ENCODE measurements at regions not wholly inside any gene's neighbourhood (a gene's known extent, or its start where the extent isn't known, plus 50 kb on each side); places are given as distances from the start of the nearest gene placed in this dataset.

DNA sequence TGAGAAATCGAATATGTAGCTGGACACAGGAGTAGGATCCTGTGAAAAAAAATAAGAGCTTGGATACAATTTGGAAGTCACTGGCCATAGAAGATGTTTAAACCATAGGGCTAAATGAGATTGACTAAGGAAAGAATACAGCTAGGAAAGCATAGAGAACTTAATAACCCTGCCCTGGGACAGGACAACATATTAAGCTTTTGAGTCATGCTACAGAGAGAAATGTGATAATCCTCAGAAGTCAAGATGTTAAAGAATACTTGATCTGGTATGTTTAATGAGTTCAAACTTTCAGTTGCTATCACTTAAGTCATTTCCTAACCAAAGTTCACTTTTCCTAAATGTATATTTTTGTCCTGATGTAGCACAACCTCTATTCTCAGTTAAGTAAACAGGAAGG, 154.6 kb upstream of the TSHZ2 start:
- no peak for DNase-seq

DNA sequence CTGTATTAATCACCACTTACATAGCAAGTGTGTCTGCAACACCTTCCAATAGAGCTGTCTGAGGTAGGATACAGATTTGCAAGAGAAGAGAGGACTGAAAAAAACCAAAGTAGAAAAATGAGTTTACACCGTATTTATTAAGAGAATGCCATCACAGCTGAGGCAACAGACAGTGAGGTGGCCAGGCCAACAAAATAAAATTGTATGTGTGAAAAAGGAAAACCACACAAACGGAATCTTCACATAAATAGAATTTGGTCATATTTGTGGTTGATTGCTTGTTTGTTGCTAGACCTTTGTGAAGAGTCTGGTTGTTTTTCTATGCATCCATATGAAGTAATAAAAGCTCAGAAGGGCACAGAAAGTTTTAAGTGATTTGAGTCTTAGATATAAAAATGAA, 157.8 kb upstream of the TSHZ2 start:
- DNase-seq: no peak

DNA sequence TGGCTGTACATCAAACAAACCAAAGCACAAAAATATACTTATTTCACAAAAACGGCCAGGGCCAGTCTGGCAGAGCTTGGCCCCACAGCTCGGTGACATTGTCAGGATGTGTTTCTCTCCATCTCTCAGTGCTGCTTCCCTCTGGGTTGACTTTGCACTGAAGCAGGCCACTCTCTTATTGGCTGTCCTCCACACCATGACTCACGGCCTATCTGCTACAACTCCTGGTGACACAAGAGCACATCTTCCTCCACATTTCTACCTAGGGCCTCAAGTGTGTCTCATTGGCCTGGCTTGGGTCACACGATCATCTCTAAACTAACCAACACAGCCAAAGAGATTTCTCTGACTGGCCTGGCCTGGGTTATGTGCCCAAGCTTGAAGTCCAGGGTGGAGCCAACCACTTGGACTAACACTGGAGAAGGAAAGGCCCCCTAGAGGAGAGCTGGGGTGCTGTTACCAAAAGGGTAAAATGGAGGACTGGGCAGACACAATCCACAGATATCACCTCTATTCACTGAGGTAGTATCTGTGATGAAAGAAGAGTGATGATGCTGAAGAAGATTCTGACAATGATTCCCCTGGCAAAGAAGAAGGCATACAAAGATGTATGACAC, 159.8 kb upstream of the TSHZ2 start:
- peak; percentile 6 for DNase-seq

DNA sequence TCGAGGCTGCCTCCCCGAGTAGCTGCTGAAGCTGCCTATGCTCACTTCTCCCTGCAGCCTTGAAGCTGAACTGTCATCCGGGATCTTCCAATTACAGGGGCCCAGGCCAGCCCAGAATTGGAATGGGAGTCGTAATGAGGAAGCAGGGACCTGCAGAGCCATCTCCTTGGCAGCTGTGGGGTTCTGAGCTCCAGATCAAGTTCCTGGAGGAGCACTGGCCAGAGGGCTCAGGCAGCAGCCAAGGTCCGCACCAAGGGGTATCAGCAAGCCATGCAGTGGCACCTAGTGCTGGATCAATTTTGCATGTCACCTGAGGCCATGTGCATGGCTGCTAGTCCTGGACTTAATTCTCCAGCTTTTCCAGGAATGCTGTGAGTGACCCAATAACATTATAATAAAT, 163.2 kb upstream of the TSHZ2 start:
- DNase-seq: no peak

DNA sequence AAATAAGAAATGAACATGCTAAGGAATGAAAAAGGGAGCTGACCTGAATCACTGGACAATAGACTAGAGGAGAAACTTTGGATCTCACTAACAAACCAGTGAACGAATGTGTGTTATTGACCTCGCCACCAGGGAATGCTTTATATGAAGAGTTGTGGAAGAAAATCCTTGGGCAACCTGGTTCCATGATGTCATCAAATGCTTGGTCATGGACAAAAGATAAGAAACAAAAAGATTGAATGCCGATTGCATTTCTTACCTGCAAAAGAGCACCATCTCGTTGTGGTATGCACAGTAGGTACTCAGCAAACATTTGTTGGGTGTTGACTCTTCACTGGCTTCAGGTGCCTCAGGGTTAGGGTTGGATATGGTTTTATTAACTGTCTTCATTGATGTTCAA, 165.2 kb upstream of the TSHZ2 start:
- DNase-seq: no peak

DNA sequence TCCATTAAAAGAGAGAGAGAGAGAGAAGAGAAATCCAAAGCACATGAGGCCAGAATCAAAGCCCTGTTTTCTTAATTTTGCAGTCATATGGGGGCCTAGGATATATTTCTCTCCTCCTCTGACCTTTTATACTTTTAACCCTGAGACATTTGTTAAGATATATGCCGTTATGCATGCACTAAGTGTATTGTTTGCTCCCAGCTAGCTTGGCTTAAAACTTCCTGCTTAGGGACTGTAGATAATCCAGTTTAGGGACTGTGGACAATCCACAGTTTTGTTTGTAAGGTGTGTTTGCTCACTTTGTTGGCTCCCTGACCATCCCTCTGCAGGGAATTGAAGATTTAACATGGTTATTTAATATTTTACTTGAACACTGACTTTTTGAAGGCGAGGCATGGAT, 166.3 kb upstream of the TSHZ2 start:
- no peak for DNase-seq

DNA sequence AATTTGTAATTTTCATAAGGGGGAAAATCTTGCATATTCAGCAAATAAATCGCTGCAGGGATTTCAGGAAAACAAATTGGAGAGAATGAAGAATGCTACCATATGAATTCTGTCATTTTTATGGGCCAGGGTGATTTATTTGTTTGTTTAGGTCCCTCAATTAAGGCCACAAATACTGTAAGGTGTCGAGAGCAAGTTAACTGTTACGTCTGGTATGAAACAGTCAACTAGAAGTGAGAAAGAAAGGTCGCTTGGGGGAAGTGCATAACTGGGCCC, 166.9 kb upstream of the TSHZ2 start:
- no peak for DNase-seq

DNA sequence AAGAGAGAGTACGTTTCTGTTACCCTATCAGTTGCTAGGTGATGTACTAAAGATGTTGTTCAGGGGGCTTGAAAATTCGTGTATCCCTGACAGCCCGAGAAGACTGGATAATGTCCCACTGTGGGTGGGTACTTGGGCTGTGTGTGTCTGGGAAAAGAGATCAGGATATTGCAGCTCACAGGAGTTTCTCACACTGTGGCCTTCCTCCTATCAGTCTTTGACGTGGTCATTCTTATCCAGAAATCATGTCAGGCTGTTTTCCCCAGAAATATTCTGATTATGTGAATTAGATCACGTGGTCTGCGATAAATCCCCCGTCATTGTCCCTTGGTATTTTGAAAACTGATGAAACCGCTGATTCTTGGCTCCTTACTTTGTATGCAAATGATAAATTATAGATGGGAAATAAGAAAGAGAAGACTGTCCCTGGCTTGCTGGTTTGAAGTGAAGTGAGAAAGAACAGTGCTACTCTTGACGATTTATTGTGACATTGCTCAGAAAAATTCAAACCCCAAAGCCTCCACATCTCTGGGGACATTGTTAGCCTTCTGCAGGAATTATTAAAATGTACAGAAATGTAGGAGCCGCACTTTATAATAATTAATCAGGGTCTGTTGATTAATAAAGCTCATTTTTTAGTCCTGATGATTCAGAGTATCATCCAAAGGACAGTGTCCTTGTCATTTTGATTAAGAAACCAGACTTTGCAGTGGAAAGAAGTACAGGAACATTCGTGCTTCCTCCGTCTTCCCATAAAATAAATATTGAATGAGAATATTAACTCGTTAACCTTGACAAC, 167.5 kb upstream of the TSHZ2 start:
- DNase-seq: no peak

DNA sequence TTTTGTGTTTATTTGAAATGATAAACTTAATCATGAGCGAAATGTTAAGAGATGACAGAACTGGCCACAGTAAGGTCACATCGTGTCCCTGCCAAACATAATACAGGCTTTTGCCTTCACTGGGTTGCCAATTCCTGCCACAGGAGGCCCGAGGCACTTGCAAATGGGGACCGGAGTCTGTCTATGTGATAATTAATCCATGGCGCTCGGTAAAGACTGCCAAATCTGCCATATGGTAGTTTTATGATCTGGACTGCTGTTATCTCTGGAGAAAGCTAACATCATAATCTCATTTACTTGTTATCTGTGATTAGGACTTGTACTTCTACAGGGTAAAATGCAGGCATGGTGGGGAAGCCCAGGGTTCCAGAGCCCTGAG, 170.5 kb upstream of the TSHZ2 start:
- DNase-seq: no peak

DNA sequence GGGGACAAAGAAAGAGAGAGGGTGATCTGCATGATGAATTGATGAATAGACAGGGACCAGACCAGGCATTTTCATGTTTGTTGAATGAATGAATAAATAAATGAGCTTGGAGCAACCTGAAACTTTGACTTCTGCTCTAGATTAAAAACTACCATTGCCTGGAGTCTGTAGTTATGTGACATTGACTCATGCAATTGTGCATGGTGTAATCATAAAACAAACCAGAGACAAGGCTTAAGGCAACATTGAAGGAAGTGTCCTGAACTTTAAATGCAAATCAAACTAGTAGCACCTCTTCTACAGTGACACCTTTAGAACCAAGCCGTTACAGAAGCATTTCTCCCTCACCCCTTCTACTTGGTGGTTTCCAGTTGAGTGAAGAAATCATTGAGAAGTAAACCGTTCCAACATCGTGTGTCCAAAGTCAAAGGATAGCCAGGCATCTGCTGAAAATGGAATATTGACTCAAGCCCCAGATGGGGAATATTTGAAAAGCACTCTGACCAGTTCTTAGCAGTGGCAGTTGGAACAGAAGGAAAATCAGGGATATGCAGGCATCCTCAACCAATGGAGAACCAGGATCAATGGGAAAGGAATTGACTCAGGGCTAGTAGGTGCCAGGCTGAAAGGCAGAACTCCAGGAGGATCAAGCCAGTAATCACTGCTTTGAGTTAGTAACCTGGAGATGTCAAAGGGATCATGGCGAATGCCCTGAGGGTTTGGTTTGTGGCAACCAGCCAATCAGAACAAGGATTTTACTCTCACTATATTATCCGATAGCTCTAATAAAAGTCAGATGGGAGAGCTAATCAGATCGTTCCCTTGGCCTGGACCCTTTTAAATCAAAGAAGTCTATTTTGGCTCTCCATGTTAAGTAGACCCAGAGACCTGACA, 171.2 kb upstream of the TSHZ2 start:
- no peak for DNase-seq

DNA sequence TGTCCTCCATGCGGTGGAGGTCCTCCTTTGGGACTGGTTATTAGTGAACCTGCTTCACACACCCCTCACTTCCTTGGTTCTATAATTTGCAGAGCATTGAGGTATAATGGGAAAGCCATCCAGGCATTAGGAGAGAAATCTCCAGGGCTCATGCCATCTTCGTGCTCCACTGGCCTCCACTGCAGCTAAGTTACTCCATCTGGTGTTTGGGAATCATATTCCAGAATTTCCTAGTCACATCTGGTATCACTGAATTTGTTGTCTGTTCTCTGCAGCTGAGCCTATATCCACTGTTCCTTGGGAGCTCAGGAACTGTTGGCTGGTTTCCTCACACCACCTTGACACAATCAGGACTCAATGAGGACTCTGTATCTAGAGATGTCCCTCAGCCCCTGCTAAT, 173.0 kb upstream of the TSHZ2 start:
- DNase-seq: no peak

DNA sequence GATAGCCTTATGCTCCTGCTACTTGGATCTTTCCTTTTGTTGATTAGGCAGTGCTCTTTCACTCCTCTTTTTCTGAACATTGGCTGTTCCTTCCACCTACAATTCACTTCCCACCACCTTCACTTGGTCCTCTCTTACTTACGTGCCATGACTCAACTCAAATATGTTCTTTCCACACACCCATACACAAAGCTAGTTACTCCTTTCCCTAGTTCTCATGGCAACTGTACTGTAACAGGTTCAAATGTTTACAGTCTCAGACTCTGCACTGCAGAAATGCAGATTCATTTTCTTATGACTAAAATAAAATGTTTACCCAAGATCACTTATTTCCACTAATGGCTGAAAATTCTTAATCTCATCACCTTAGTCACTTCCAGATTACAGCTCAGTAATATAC, 174.0 kb upstream of the TSHZ2 start:
- no peak for DNase-seq

DNA sequence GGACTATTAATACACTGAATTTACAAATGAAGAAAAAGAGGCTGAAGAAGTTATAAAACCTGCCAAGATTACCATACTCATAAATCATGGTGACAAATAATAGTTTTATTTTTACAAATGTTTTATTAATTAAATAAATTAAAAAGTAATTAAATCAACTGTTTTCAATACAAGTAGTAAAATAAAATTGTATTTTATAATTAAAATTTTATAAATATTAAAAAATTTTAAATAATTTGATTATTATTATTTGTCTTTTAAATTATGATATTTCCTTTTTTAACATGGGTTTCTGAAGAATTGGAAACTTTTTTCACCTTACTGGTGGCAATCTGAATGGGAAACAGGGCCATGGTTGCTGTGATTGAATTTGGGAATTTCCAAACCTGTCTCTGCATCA, 177.3 kb upstream of the TSHZ2 start:
- no peak for DNase-seq

DNA sequence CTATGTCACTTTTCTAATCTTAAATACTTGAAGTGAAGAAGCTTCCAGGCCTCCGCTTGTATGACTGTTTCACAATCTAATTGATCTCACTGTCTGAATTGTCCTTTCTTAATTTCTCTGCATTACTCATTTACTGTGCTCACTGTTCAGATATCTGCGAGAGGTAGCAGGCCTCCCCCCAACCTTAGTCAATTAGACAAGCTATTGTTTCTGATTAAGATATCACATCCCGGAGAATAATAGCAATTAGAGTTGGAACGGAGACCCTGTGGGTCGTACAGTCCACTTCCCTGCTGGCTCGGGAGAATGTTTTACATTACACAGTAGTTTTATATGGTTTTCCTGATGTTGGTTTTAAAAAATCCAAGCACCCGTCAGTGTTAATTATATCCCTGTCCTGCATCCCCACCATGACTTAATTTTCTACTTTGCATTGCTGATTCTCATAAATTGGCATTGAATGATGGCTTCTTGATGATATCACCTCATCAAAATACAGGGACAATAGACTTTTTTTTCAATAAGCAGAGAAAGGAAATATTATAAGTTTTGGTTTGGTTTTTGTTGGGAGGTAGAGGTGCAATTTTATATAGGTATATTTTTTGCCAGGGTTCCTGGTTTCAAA, 178.7 kb upstream of the TSHZ2 start:
- no peak for DNase-seq

DNA sequence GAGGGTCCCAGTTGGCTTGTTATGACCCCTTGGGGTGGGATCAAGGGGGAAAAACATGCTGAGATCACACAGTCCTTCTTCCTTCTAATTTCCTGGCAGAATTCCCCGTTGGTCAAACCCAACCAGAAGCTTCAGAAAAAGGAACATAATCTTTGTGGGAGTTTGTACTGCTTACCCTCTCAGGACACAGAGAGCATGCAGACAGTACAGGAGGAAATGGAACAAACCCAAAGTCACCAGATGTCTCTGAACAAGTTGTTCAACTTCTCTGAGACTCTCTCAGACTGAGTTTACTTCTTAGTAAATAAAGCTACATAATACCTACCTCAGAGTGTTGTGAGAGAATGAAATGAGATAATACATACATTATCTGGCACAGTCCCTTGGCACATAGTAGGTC, 181.1 kb upstream of the TSHZ2 start:
- no peak for DNase-seq

DNA sequence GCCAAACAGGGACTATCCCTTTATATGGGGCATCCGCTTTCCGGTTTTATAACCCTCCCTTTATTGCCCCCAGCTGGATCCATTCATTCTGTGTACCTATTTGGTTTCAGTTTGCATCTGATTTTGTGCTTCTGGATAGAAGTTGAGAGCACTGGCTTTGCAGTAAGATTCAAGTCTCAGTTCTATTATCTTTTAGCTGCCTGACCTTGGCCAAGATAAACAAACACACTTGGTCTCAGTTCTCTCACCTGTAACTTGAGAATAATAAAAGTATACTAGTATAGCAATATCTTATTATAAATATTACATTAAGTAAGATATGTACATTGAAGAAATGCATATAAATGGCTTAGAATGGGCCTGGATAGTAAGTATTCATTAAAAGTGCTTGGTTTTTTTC, 182.4 kb upstream of the TSHZ2 start:
- no peak for DNase-seq

DNA sequence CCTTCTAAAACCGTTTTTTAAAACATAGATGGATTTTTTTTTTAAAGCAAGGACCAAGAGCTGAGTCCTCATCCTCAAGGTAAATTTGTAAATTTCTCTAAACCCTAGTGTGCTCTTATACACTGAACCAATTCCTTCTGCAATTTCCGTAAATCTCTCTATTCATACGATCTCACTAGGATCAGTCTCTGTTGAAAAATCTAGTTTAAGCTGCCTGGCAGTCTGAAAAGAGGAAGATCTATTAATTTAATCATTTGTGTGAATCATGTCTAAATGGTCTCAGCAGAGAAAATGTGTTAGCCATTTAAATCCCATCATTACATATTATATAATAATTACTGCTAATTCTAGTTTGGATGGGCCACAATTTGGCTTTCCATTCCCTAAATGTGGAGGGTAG, 184.2 kb upstream of the TSHZ2 start:
- no peak for DNase-seq

DNA sequence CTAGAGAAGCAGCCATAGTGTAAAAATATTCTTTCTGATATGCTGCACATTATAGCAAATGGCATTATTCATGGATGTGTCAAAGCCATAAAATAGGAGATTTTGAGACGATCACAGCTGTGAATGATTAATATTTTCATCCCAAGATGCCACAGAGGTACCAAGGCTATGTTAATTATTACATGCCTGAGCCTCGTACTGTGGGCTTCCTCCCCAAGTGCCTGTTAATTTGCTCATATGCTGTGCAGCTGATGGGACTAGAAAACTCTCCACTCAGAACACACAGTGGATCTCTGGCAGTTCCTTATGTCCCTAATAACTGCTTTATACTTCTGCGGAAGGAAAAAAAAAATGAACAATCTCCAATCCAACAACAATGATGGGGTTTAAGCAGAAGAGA, 184.9 kb upstream of the TSHZ2 start:
- no peak for DNase-seq

DNA sequence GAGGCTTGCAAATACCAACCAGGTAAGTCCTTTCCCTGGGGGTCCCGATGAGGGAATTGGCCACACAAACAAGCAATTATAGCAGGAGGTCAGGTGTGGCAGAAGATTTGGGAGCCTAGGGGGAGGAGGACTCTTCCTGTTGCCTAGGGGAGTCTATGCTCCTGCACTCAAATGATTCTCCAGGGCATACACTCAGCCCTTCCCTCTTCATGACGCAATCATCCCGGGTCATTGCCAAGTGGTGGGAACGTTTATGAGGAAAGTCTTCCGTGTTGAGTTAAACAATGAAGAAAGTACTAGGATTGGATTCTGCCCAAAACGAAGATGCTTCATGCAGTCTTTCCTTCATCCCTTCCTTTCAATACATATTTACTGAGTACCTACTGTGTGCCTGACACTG, 186.5 kb upstream of the TSHZ2 start:
- DNase-seq: no peak

DNA sequence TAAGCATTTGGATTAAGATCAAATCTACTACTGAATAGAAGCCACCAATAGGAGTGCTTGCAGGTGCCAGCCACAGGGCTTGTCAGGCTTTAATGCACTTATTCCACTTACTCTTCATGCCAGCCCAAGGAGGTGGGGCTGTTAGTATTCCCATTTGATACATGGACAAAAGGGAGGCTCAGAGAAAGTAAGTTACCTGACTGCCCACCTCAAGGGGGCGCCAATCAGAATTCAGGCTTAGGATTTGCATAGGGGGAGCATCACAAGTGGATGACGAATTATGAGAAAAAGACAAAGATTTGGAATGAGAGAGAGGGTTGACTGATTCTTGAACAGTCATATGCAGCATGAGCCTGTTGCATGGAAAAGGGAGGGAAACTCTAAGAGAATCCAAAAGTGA, 188.4 kb upstream of the TSHZ2 start:
- DNase-seq: peak; percentile 60

DNA sequence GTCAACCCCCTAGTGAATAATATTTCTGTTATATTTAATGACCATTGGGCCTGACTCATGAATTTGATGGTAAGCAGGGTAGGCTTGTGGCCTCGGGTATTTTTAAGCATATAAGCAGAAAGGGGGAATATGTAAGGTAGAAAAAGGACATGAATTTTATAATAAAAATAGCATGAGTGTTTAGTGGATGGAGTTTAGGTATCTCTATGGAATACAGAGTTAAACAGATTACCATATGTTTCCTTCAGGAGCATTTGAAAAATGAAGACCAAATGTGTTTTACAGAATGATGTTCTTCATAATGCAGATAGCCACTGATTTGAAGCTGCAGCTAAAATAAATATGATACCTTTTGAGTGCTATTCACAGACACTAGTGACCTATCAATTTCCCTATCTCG, 191.7 kb upstream of the TSHZ2 start:
- no peak for DNase-seq

DNA sequence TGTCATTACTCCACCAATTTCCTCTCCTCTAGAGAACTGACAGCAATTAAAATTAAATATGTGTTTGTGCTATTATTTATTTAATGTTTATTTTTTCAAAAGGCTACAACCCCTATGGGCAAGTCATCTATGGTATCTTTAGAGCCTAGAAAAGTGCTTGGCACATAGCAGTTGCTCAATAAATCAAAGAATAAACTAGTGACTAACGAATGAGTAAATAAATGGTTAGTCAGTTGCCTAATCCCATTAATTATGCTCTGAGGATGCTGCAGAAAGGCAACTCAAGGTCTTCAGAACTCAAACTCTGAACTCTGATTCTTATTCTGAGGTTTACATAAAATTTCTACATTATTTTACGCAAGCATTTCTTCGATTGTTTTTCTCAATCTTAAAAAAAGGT, 193.0 kb upstream of the TSHZ2 start:
- no peak for DNase-seq

DNA sequence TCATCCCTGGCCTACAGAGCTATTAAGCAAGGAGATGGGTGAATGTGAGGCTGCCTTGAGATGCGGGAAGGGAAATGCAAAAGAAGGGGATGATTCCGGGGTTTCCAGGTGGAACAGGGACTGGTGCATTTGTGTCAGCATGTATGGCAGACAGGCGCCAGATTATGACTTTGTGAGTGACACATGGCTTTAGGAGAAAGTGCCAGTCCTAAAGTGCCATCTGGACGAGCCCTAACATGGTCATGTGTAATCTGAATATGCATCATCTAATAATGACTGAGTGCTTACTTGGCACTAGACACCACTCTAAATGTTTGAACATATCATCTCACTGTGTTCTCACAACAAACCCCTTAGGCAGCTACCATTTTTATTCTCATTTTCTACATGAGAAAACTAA, 195.0 kb upstream of the TSHZ2 start:
- DNase-seq: no peak

DNA sequence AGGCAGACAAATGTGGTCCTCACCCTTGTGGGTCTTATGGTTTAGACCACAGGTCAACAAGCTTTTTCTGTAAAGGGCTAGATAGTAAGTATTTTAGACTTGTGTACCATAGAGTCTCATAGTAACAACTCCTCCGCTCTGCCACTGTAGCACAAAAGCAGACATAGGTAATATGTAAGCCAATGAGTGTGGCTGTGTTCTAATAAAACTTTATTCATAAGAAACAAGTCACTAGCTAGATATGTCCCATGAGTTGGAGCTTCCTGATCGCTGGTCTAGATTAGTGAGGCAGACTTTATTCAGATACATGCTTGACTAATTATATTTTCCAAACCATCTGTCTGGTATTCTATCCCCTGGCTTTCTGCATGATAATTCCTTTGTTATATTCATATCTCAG, 196.4 kb upstream of the TSHZ2 start:
- DNase-seq: no peak

Data from activated CD4-positive, alpha-beta T cell treated with anti-CD3 and anti-CD28 coated beads for 48 hours (primary cell).